HG03139 (cell line): ENCODE measurements at regions not wholly inside any gene's neighbourhood (a gene's known extent, or its start where the extent isn't known, plus 50 kb on each side); places are given as distances from the start of the nearest gene placed in this dataset.

Experiments
- ATAC-seq: cut with Tn5 transposase; IDR thresholded peaks from one replicate; pipeline ENCODE4 v1.9.1; 2021; ENCODE audit not compliant: unreplicated experiment

- ATAC-seq = no peak
Observed at GRCh38 chr2:129884221-129884786, 95.2 kb upstream of the RAB6C start.

DNA sequence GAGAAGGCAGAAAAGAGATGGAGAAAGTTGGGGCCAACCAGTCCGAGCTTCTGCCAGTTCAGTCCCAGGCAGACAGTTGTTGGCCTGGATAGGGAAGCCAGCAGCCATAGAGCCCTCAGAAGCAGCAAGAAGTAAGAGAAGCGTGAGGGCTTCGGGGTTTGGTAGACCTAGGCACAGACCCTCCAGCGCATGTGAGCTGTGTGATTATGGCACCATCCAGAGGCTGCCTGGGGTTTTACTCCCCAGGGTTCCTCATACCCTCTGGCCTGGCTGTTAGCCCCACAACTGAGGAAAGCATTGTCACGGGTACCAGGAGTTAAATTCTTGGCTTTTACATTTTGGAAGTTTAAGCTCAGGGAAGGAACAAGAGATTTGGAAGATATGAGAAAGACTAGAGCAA, 93.7 kb upstream of the RAB6C start:
- ATAC-seq = no peak

DNA sequence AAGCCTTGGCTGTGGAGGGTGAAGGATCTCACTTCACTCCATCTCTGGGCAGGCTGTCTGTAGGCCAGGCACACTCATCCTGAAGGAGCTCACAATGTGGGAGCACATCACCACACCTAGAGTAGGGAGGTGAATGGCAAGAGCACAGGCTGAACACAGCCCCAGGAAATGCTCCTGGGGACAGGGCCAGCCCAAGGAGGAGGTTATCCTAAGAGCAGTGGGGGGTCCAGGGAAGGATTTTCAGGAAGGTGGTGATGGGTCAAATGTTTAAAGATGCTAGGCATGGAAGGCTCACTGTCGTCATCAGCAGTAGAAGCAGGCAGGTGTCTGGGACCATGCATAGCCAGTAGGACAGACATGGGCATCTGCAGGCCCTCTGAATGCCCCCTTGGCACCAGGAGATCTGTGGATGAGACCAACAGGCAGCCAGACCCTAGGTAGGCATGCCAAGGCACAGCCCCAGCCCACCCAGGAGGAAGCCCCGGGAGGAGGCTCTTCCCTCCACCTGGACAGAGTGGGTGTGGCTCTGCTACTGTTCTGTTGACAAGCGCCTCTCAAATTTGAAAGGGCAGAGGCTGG, 91.7 kb upstream of the RAB6C start:
- no peak for ATAC-seq

DNA sequence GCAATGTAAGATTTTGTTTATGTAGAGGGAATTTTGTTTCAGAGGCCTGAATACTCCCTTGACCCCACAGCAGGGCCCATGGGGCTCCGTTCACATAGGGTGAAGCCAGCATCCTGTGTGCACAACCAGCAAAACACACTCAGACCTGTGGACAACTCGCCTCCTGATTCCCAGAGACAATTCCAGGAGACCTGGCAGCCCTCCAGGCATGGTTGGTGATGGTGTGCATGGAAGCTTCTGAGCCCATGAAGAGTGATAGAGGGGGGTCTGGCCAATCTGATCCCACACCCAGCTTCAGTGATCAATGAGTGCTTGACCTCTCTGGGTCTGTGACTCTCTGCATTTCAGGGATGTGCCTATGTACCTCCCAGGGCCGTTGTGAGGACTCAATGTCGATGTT, 91.0 kb upstream of the RAB6C start:
- no peak for ATAC-seq

- no peak for ATAC-seq
Observed at GRCh38 chr2:129888896-129889295, 90.6 kb upstream of the RAB6C start.

DNA sequence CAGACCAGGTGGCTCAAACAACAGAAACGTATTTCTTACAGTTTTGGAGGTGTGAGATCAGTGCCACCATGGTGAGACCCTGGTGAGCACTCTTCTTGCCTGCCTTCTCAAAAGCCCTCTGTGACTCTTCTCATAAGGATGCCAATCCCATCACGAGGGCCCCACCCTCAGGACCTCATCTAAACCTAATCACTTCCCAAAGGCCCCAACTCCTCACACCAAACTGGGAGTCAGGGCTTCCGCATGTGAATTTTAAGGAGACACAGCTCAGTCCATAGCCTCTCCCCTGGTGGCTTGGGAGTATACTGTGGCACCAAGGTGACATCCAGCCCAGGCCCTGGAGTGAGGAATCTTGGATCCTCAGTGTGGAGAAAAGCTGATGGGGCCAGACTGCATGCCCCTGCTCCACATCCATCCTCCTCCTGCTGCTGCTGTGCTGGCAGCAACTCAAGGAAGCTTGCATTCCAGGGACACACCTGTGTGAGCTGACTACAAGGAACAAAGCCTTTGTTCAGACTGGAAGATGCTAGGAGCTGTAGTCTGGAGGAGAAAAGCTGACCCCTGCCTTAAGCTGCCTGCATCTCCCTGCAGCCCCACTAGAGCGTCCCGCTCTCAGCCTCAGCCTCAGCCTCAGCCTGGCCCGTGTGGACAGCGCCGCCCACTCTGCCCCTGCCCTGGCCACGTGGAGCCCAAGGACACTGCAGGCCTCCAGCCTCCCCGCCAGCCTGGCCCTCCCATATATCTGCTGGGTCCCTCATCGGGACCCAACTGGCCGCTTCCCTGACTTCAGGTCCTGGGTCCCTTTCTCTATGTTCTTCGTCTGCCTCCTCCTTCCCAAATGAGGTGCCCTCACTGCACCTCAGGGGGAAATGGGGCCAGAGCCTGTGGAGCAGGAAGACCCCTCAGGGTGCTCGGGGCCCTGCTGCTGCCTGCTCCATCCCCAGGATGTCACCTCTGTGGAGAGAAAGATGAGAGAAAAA, 87.8 kb upstream of the RAB6C start:
- ATAC-seq = no peak

DNA sequence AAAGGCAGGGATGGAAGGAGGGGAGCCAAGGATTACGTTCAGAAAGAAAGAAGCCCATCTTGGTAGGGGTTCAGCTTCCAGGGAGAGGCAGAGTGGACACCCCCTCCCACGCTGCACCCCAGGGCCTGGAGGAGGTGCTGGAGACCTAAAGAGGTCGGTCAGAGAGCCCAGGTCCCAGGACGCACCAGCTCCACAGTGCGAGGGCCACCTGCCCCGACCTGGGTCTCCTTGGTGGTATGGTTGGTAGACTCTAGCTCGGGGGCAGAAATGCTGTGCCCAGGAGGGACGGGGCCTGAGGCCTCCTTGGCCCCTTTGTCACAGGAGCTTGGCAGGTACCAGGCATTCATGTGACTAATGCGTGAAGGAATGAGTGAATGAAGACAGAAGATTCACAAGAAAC, 87.1 kb upstream of the RAB6C start:
- no peak for ATAC-seq

GRCh38 chr2:129892773-129893172, 86.7 kb upstream of the RAB6C start:
- ATAC-seq = no peak

GRCh38 chr2:129893244-129893643, 86.2 kb upstream of the RAB6C start:
- no peak for ATAC-seq

DNA sequence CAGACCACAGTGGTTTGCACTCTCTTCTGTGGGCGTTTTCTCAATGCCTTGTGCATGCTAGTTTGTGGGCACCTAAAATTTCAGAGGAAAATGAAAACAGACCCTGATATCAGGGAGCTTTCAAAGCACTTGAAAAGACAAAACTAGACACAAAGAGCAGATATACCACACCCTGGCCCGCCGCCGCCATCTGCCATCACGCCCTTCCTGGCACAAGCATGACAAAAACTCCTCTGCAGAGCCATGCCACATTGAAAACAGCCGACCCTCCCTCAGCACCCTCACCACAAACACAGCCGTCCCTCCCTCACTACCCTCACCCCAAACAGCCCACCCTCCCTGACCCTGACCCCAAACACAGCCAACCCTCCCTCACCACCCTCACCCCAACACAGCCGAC, 84.8 kb upstream of the RAB6C start:
- no peak for ATAC-seq

GRCh38 chr2:129895061-129895460, 84.4 kb upstream of the RAB6C start:
- no peak for ATAC-seq

GRCh38 chr2:129895526-129896082, 83.9 kb upstream of the RAB6C start:
- ATAC-seq = no peak

GRCh38 chr2:129896226-129897100, 83.0 kb upstream of the RAB6C start:
- no peak for ATAC-seq

- ATAC-seq = no peak
Observed at GRCh38 chr2:129901754-129902415, 77.6 kb upstream of the RAB6C start.

DNA sequence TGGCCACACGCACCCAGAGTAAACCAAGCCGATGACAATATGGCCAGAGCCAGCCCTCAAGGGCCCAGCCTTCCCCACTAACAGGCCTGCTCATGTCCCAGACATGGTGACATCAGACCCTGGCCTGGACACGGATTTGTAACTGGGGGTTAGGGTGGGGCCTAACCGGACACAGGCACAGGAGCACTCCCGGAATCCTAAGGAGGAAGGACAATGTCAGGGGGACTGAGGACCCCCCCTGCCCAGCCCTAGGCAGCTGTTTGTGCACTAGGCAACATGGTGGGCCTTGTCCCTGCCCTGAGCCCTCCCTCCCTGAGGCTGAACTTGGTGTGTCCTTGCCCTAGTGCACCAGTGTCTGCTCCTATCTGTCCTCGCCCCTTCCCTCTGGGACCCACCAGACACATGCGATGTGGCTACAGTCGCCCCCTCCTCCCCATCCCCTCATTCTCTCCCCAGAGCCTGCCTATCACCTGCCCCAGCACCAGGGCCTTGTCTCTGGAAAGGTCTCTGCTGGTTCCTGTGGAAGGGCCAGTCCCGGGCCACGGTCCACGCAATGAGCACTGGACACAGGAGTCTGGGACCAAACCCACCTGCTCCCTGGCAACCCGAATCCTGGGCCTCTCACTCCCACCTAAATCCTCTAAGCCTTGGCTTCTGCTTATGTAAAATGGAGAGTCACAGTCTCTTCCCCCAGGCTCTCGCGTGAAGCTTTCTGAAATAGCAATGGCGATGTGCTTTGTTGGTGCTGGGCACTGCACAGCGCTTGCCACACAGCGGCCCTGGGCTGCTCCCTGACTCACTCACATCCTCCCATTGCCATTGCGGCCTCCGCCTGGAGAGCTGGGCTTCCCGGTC, 76.5 kb upstream of the RAB6C start:
- ATAC-seq = no peak

DNA sequence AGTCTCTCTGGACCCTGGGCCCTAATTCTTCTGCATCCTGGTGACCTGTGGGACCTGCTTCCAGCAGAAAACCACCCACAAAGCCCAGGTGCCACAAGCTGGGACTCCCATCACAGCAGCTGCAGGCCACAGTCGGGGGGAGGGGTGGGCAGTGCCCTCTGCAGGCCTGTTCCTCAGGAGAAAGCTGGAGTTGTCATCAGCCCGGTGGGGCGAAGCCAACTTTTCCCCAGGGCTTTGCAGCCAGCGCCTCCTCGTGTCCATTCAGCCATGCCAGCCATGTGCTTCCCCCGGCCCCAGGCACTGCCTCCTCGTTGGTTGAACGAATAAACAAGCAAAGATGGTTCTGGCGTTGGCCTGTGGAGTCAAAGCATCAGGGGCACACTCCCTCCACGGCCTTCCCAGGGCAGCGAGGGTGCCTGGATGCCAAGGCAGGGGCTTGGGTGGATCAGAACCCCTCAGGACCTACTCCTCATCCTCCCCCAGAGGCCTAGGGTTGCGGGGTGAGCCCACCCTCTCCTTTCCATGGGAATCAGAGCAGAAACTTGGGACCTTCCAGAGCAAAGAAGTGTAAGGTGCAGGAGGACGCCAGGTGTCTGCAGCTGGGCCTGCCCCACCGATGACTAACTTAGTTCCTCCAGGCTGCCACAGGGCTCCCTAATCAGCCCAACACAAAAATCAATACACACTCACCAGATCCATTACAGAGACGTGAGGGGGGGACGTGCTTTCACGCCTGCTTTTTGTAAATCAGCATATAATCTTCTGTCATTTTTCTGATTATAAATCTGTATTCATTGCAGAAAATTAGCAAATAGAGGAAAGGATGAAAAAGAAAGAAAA, 75.7 kb upstream of the RAB6C start:
- no peak for ATAC-seq

DNA sequence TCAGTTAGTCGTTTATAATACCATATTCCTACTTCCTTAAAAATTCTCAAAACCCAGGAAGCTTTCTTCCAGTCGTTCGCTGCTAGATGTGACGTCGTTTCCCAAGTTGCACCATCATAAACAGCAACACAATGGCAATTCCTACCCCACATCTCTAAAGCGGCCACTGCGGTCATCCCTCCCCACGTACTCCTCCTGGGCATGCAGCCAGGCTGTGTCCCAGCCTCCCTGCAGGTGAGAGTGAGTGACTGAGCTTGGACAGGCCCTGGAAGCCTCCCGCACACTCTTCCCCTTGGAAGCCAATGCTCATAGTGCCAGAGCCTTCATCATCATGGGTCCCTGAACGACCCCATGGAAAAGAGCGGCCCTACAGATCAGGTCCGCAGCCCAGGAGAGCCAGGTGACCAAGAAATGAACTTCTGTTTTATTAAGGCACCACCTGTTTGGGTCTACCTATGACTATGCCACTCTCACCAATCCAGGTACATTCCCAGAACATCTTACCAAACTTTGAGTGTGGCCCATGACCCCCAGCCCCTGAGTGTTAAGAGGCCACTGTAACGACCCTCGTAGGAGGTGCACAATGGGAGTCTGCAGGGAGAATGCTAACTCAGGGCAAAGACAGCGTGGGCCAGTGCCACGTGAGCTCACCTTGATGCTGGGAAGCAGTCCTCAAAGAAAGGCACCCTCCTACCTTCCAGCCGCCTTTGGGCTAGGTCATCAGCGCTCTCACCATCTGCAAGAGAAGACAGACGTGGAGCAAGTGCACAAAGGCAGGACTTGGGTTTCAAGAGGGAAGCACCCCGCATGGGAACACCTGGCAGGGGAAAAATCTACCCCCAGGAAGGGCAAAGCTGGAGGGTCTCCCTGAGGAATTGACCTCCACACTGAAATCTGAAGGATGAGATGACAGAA, 74.7 kb upstream of the RAB6C start:
- no peak for ATAC-seq
